ENCODE measurements at regions not wholly inside any gene's neighbourhood (a gene's known extent, or its start where the extent isn't known, plus 50 kb on each side); places are given as distances from the start of the nearest gene placed in this dataset.

GRCh38 chr10:121042342-121042741, 191.2 kb downstream of the WDR11 start:
- TF ChIP-seq POLR2A (IDR thresholded peaks at IDR 0.05): no peak
- TF ChIP-seq, protein P1, sequence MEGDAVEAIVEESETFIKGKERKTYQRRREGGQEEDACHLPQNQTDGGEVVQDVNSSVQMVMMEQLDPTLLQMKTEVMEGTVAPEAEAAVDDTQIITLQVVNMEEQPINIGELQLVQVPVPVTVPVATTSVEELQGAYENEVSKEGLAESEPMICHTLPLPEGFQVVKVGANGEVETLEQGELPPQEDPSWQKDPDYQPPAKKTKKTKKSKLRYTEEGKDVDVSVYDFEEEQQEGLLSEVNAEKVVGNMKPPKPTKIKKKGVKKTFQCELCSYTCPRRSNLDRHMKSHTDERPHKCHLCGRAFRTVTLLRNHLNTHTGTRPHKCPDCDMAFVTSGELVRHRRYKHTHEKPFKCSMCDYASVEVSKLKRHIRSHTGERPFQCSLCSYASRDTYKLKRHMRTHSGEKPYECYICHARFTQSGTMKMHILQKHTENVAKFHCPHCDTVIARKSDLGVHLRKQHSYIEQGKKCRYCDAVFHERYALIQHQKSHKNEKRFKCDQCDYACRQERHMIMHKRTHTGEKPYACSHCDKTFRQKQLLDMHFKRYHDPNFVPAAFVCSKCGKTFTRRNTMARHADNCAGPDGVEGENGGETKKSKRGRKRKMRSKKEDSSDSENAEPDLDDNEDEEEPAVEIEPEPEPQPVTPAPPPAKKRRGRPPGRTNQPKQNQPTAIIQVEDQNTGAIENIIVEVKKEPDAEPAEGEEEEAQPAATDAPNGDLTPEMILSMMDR (IDR thresholded peaks at IDR 0.05): no peak
